RWPE1 (cell line): ENCODE measurements at regions not wholly inside any gene's neighbourhood (a gene's known extent, or its start where the extent isn't known, plus 50 kb on each side); places are given as distances from the start of the nearest gene placed in this dataset.

Experiments
- CTCF ChIA-PET: fragments of 350-600 bp; sonication (Branson Sonifier 250); formaldehyde crosslinking; extraction: SDS; loops from one replicate; lab custom pipeline; 2021; lab: Yijun Ruan, JAX
- POLR2A ChIA-PET: fragments of 400-600 bp; formaldehyde crosslinking; extraction: SDS; loops from one replicate; lab custom pipeline; 2020; ENCODE audit warnings: antibody characterized with exemption; ENCODE audit not compliant: low non-redundant PET; lab: Yijun Ruan, JAX
- DNase-seq: peaks from one replicate; pipeline ENCODE4 v3.0.0; 2012; ENCODE audit warnings: low spot score
- H3K27ac ChIP-seq: fragments of 450-650 bp; 2 replicates; pipeline ENCODE4 v1.5.1; 2017
- TF ChIP-seq, protein P1 (sequence below): fragments of 450-650 bp; conservative IDR thresholded peaks from 2 replicates; pipeline ENCODE4 v1.5.1; 2017; ENCODE audit warnings: low read depth, mild to moderate bottlenecking

DNA sequence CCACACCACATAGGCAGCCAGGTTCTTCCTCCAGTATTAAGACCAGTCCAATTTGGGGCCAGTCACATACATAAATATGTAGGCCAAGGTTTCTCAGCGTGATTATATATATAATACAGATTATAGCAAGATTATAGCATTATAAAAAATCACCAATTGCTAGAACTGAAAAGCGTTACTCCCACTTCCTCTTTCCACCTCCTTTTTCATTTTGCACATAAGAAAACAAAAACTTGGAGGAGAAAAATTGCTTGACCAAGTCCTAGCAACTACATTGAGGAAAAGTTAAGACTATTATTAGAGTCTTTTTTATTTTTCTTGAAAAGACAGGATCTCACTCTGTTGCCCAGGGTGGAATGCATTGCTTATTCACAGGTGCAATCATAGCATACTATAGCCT lies 262.7 kb upstream of the KCNN2 start:
- no peak overlapping the region for H3K27ac ChIP-seq
- no peak for DNase-seq
- CTCF ChIA-PET, result interaction anchor here (0.6 kb wide), 1 partner anchor 554 kb away, joined by 4 read pairs; no protein-coding TSS in a partner anchor
- POLR2A ChIA-PET, result no interaction called here
- TF ChIP-seq, protein P1, sequence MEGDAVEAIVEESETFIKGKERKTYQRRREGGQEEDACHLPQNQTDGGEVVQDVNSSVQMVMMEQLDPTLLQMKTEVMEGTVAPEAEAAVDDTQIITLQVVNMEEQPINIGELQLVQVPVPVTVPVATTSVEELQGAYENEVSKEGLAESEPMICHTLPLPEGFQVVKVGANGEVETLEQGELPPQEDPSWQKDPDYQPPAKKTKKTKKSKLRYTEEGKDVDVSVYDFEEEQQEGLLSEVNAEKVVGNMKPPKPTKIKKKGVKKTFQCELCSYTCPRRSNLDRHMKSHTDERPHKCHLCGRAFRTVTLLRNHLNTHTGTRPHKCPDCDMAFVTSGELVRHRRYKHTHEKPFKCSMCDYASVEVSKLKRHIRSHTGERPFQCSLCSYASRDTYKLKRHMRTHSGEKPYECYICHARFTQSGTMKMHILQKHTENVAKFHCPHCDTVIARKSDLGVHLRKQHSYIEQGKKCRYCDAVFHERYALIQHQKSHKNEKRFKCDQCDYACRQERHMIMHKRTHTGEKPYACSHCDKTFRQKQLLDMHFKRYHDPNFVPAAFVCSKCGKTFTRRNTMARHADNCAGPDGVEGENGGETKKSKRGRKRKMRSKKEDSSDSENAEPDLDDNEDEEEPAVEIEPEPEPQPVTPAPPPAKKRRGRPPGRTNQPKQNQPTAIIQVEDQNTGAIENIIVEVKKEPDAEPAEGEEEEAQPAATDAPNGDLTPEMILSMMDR, result no peak

GRCh38 chr5:114101153-114101552 lies 260.7 kb upstream of the KCNN2 start:
- ChIA-PET CTCF (interaction anchor here (0.6 to 1.2 kb wide), 5 partner anchors 53 to 437 kb away, joined by 3 to 8 read pairs (median 3); no protein-coding TSS in a partner anchor), POLR2A (no interaction called here)
- DNase-seq, result peak; percentile 38
- TF ChIP-seq, protein P1, result peak; percentile 52
- no peak overlapping the region for H3K27ac ChIP-seq

- ChIA-PET POLR2A (interaction anchor here (0.5 kb wide), 1 partner anchor 9 kb away, joined by 3 read pairs; no protein-coding TSS in a partner anchor), CTCF (interaction anchor here (0.7 kb wide), 1 partner anchor 197 kb away, joined by 4 read pairs; no protein-coding TSS in a partner anchor)
- no peak overlapping the region for H3K27ac ChIP-seq
- no peak for DNase-seq
- TF ChIP-seq, protein P1, result no peak
Observed at GRCh38 chr5:114113604-114114003, 248.3 kb upstream of the KCNN2 start.

DNA sequence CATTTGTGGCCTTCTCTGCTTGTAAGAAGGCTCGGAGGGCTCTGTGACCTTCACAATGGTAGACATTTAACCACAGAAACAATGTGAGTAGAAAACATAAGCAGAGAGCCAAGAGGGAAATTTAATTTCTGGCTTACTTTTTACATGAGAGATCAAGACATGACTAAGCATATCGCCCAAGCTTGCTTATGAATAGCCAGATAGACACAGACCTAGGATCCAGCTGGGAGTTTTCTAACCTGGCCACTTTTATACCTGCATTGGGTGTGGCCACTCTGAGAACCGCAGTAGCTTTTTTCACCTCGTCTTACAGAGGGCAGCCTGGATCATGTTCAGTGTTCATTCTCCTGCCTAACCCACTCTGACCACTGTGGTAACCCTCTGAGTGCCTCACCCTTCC lies 244.9 kb upstream of the KCNN2 start:
- CTCF ChIA-PET, result no interaction called here
- no peak for DNase-seq
- POLR2A ChIA-PET, result no interaction called here
- no peak overlapping the region for H3K27ac ChIP-seq
- TF ChIP-seq, protein P1, result no peak

GRCh38 chr5:114118511-114118910 lies 243.4 kb upstream of the KCNN2 start:
- DNase-seq, result no peak
- TF ChIP-seq, protein P1, result no peak
- CTCF ChIA-PET, result no interaction called here
- no peak overlapping the region for H3K27ac ChIP-seq
- POLR2A ChIA-PET, result no interaction called here

GRCh38 chr5:114120166-114120565 lies 241.7 kb upstream of the KCNN2 start:
- ChIA-PET CTCF (no interaction called here), POLR2A (no interaction called here)
- H3K27ac ChIP-seq, result no peak overlapping the region
- TF ChIP-seq, protein P1, result no peak
- no peak for DNase-seq

- POLR2A ChIA-PET, result no interaction called here
- H3K27ac ChIP-seq, result no peak overlapping the region
Observed at GRCh38 chr5:114122852-114123251, 239.0 kb upstream of the KCNN2 start.

More at GRCh38 chr5:114122852-114123251, 239.0 kb upstream of the KCNN2 start:
- TF ChIP-seq, protein P1, result no peak
- CTCF ChIA-PET, result no interaction called here
- no peak for DNase-seq
